GM21526 (cell line): ENCODE measurements at regions not wholly inside any gene's neighbourhood (a gene's known extent, or its start where the extent isn't known, plus 50 kb on each side); places are given as distances from the start of the nearest gene placed in this dataset.
"Not testable (repeated sequence)": the region's sequence is repeated elsewhere in the genome, so short reads cannot be mapped to it uniquely, and the experiment has no call there.

Experiments
- ATAC-seq: cut with Tn5 transposase; IDR thresholded peaks from one replicate; pipeline ENCODE4 v1.9.1; 2021; ENCODE audit warnings: moderate library complexity; ENCODE audit not compliant: unreplicated experiment, low FRiP score

- no peak for ATAC-seq
Observed at GRCh38 chr2:187008111-187008510, 159.1 kb upstream of the ZSWIM2 start.

- no peak for ATAC-seq
Observed at GRCh38 chr2:187003611-187004010, 154.6 kb upstream of the ZSWIM2 start.

- no peak for ATAC-seq
Observed at GRCh38 chr2:187003038-187003554, 154.1 kb upstream of the ZSWIM2 start.

GRCh38 chr2:187002242-187002641, 153.3 kb upstream of the ZSWIM2 start:
- ATAC-seq: no peak

GRCh38 chr2:187001248-187001647, 152.3 kb upstream of the ZSWIM2 start:
- no peak for ATAC-seq

GRCh38 chr2:186995092-186995491, 146.1 kb upstream of the ZSWIM2 start:
- no peak for ATAC-seq

- no peak for ATAC-seq
Observed at GRCh38 chr2:186992597-186992996, 143.6 kb upstream of the ZSWIM2 start.

- ATAC-seq: no peak
Observed at GRCh38 chr2:186991766-186992417, 142.9 kb upstream of the ZSWIM2 start.

- ATAC-seq: no peak
Observed at GRCh38 chr2:186984966-186985365, 136.0 kb upstream of the ZSWIM2 start.

- no peak for ATAC-seq
Observed at GRCh38 chr2:186984481-186984880, 135.5 kb upstream of the ZSWIM2 start.

- no peak for ATAC-seq
Observed at GRCh38 chr2:186980787-186981550, 132.0 kb upstream of the ZSWIM2 start.

GRCh38 chr2:186980117-186980442, 131.1 kb upstream of the ZSWIM2 start:
- ATAC-seq: no peak

GRCh38 chr2:186979439-186980116, 130.6 kb upstream of the ZSWIM2 start:
- ATAC-seq: no peak

- ATAC-seq: no peak
Observed at GRCh38 chr2:186977433-186978045, 128.6 kb upstream of the ZSWIM2 start.

- no peak for ATAC-seq
Observed at GRCh38 chr2:186976329-186976728, 127.4 kb upstream of the ZSWIM2 start.

- no peak for ATAC-seq
Observed at GRCh38 chr2:186972281-186972970, 123.5 kb upstream of the ZSWIM2 start.

GRCh38 chr2:186968277-186968676, 119.3 kb upstream of the ZSWIM2 start:
- ATAC-seq: peak; percentile 97

GRCh38 chr2:186966015-186966414, 117.0 kb upstream of the ZSWIM2 start:
- ATAC-seq: no peak

- ATAC-seq: no peak
Observed at GRCh38 chr2:186962085-186962747, 113.2 kb upstream of the ZSWIM2 start.

- not testable (repeated sequence) for ATAC-seq
Observed at GRCh38 chr2:186960241-186960640, 111.3 kb upstream of the ZSWIM2 start.
